PC-9 (cell line): ENCODE measurements at regions not wholly inside any gene's neighbourhood (a gene's known extent, or its start where the extent isn't known, plus 50 kb on each side); places are given as distances from the start of the nearest gene placed in this dataset.
"Not testable (repeated sequence)": the region's sequence is repeated elsewhere in the genome, so short reads cannot be mapped to it uniquely, and the experiment has no call there.

Experiments used
- BruUV-seq: library from RNA; stranded (reverse); fragments of 400-500 nt; replicated peaks from 2 replicates; lab custom pipeline; 2021; lab: Mats Ljungman, UMichigan
- CTCF ChIA-PET: fragments of 300-600 bp; sonication (Branson Sonifier 250); formaldehyde crosslinking; loops from one replicate; lab custom pipeline; 2022; ENCODE audit warnings: antibody characterized with exemption; lab: Charles Lee
- POLR2A ChIA-PET: fragments of 300-600 bp; sonication (Branson Sonifier 250); formaldehyde crosslinking; loops from one replicate; lab custom pipeline; 2022; ENCODE audit warnings: antibody characterized with exemption; ENCODE audit not compliant: unreplicated experiment; lab: Charles Lee
- DNase-seq, 2 experiments: peaks; one replicate each; pipeline versions ENCODE4 v3.0.0 to v3.0.0-alpha.2; 2015 to 2022; ENCODE audit warnings: mixed read lengths in 1 of 2
- H2AFZ ChIP-seq: fragments of 200-600 bp; sonication (generic); 2 replicates; pipeline ENCODE4 v1.8.1; 2017; ENCODE audit warnings: antibody characterized with exemption
- H3F3A ChIP-seq: fragments of 200-600 bp; sonication (generic); 2 replicates; pipeline ENCODE4 v1.8.1; 2017; ENCODE audit warnings: antibody characterized with exemption, mild to moderate bottlenecking, low read depth; ENCODE audit not compliant: insufficient read depth
- H3K27ac ChIP-seq: fragments of 200-600 bp; sonication (generic); 2 replicates; pipeline ENCODE4 v1.6.1; 2016; ENCODE audit warnings: mixed run types
- H3K27me3 ChIP-seq: fragments of 200-600 bp; sonication (generic); 2 replicates; pipeline ENCODE4 v1.6.1; 2016; ENCODE audit warnings: low read depth, mixed run types; ENCODE audit not compliant: insufficient read depth
- H3K36me3 ChIP-seq: fragments of 200-600 bp; sonication (generic); 2 replicates; pipeline ENCODE4 v1.6.1; 2016; ENCODE audit warnings: low read depth, mixed run types
- H3K4me1 ChIP-seq: fragments of 200-600 bp; sonication (generic); replicated peaks from 2 replicates; pipeline ENCODE4 v1.6.1; 2016; ENCODE audit warnings: mixed run types; ENCODE audit not compliant: insufficient read depth
- H3K4me2 ChIP-seq: fragments of 200-600 bp; sonication (generic); 2 replicates; pipeline ENCODE4 v1.6.1; 2017; ENCODE audit warnings: mixed run types
- H3K4me3 ChIP-seq: fragments of 200-600 bp; sonication (generic); 2 replicates; pipeline ENCODE4 v1.6.1; 2016; ENCODE audit warnings: mixed run types
- H3K79me2 ChIP-seq: fragments of 200-600 bp; sonication (generic); 2 replicates; pipeline ENCODE4 v1.6.1; 2017; ENCODE audit warnings: low read depth, mixed run types
- H3K9me2 ChIP-seq: fragments of 200-600 bp; sonication (generic); 2 replicates; pipeline ENCODE4 v1.8.1; 2017; ENCODE audit warnings: mild to moderate bottlenecking; ENCODE audit not compliant: insufficient read depth
- H3K9me3 ChIP-seq: fragments of 200-600 bp; sonication (generic); 2 replicates; pipeline ENCODE4 v1.8.1; 2016; ENCODE audit warnings: low read depth; ENCODE audit not compliant: insufficient read depth
- H4K20me1 ChIP-seq: fragments of 200-600 bp; sonication (generic); 2 replicates; pipeline ENCODE4 v1.8.1; 2017; ENCODE audit not compliant: insufficient read depth
- CTCF ChIP-seq: fragments of 200-600 bp; sonication (generic); conservative IDR thresholded peaks from 2 replicates; pipeline ENCODE4 v1.6.1; 2017; ENCODE audit warnings: mixed run types, antibody characterized with exemption, mild to moderate bottlenecking, moderate library complexity
- EZH2 ChIP-seq: fragments of 200-600 bp; sonication (generic); IDR thresholded peaks from 2 replicates; pipeline ENCODE4 v1.8.0; 2017; ENCODE audit warnings: antibody characterized with exemption, low read depth
- intact Hi-C: fragments of 100-400 bp; cut with micrococcal nuclease; formaldehyde crosslinking; loops from one replicate; pipeline ENCODE4 v1.10.0; 2022; ENCODE audit not compliant: unreplicated experiment

DNA sequence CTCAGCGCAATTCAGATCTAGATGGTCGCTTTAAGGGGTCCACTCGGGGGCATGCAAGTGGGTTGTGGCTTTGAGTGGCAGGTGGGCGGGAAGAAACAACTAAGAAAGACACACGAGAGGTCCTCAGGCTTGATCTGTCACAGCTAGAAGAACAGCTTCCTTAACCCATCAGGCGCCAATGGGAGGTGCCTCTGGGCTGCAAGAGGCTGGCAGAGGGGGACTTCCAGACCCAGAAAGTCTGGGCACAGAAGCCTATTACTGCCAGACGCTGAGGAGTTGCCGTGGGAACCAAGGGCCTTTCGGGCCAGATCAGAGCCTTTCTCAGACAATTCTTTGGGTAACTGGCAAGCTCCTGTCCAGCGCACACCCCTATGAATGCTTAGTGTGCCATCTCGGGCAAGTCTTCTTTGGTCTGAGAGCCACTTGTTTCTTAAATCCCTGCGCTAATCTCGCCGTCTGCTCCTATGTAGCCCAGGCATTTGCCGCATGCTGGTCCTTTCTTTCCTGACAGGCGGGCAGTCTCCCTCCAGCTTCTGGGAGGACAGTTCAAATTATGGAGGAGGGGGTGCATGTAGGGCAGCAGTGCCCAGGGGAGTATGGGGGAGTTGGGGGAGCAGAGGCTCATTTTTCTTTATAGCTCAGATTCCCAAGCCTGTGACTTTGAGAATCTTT is 300.9 kb upstream of the ZNF337 start:
- DNase-seq, H3K9me3 ChIP-seq, H2AFZ ChIP-seq, H3F3A ChIP-seq, CTCF ChIA-PET, H3K27me3 ChIP-seq, intact Hi-C loops, BruUV-seq, H3K4me3 ChIP-seq, H3K27ac ChIP-seq, POLR2A ChIA-PET, H4K20me1 ChIP-seq, H3K4me1 ChIP-seq, H3K79me2 ChIP-seq, H3K4me2 ChIP-seq, H3K9me2 ChIP-seq, H3K36me3 ChIP-seq: not testable (repeated sequence)

- no peak overlapping the region for H3K4me2 ChIP-seq
- DNase-seq: no peak
- H3K27ac ChIP-seq: no peak overlapping the region
- POLR2A ChIA-PET: no interaction called here
- H3K4me3 ChIP-seq: no peak overlapping the region
- H3K27me3 ChIP-seq: no peaks in the 10 kb centered on the region
- H2AFZ ChIP-seq: no peak overlapping the region
- no peaks in the 10 kb centered on the region for H3F3A ChIP-seq
- no peaks in the 10 kb centered on the region for H3K9me2 ChIP-seq
- intact Hi-C loops: no loop called here
- CTCF ChIA-PET: no interaction called here
- no peaks in the 10 kb centered on the region for H3K9me3 ChIP-seq
- BruUV-seq: no TSS peak
- TF ChIP-seq CTCF (no peak), EZH2 (no peak)
- no peaks in the 10 kb centered on the region for H3K4me1 ChIP-seq
- no peaks in the 10 kb centered on the region for H4K20me1 ChIP-seq
- H3K36me3 ChIP-seq: no peaks in the 10 kb centered on the region
- H3K79me2 ChIP-seq: no peaks in the 10 kb centered on the region
These were observed 295.5 kb upstream of the ZNF337 start for GRCh38 chr20:25992146-25992545.

DNA sequence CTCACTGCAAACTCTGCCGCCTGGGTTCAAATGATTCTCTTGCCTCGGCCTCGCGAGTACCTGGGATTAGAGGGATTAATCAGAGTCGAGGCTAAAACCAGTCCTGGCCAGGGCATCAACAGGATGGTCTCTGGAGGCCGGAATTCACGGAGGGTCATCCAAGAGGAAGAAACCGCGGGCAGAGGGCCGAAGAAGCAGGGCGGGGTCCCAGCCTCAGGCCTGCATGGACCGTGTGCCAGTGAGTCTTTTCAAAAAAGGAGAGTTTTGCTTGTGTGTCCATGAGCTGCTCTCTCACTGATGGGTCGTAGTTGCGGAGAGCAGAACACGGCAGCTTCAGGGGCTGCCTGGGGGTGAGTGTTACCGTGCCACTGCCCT is 295.1 kb upstream of the ZNF337 start:
- intact Hi-C loops: no loop called here
- POLR2A ChIA-PET: no interaction called here
- H3K36me3 ChIP-seq: no peaks in the 10 kb centered on the region
- H3K27ac ChIP-seq: no peak overlapping the region
- H3K9me3 ChIP-seq: no peaks in the 10 kb centered on the region
- no peaks in the 10 kb centered on the region for H3K27me3 ChIP-seq
- no peak overlapping the region for H2AFZ ChIP-seq
- no peaks in the 10 kb centered on the region for H3K79me2 ChIP-seq
- H3K4me2 ChIP-seq: no peak overlapping the region
- H3K4me1 ChIP-seq: no peaks in the 10 kb centered on the region
- H4K20me1 ChIP-seq: no peaks in the 10 kb centered on the region
- H3K4me3 ChIP-seq: no peak overlapping the region
- TF ChIP-seq EZH2 (no peak), CTCF (no peak)
- no peaks in the 10 kb centered on the region for H3F3A ChIP-seq
- H3K9me2 ChIP-seq: no peaks in the 10 kb centered on the region
- no TSS peak for BruUV-seq
- DNase-seq: no peak
- CTCF ChIA-PET: no interaction called here
